Thymus (tissue), 11 donors: ENCODE measurements at regions not wholly inside any gene's neighbourhood (a gene's known extent, or its start where the extent isn't known, plus 50 kb on each side); places are given as distances from the start of the nearest gene placed in this dataset.
A peak's percentile ranks its signal among the peaks of the same experiment; 100 is the strongest.

Experiments
- DNase-seq, 9 donors: peaks; one replicate each; pipeline ENCODE4 v3.0.0-alpha.2; 2013; ENCODE audit warnings: low spot score in 9 of 9, low read depth in 6 of 9, missing footprints in 1 of 9
- H3K27ac ChIP-seq, 2 donors: one replicate each; pipeline ENCODE4 v1.5.1; 2013; ENCODE audit warnings: control low read depth in 1 of 2, low read depth in 1 of 2, low read length in 1 of 2, mild to moderate bottlenecking in 1 of 2, moderate library complexity in 1 of 2
- H3K27me3 ChIP-seq, 2 donors: one replicate each; pipeline ENCODE4 v1.5.1; 2013; ENCODE audit warnings: low read length in 1 of 2; ENCODE audit not compliant: control insufficient read depth in 2 of 2, insufficient read depth in 1 of 2
- H3K36me3 ChIP-seq, 2 donors: one replicate each; pipeline ENCODE4 v1.5.1; 2013; ENCODE audit warnings: low read length in 1 of 2, mild to moderate bottlenecking in 1 of 2, moderate library complexity in 1 of 2; ENCODE audit not compliant: control insufficient read depth in 2 of 2, insufficient read depth in 2 of 2
- H3K4me1 ChIP-seq, 2 donors: one replicate each; pipeline ENCODE4 v1.5.1; 2013; ENCODE audit warnings: low read length in 2 of 2; ENCODE audit not compliant: control insufficient read depth in 2 of 2, insufficient read depth in 2 of 2
- H3K4me3 ChIP-seq, 2 donors: one replicate each; pipeline ENCODE4 v1.5.1; 2013; ENCODE audit warnings: low read length in 2 of 2, control low read depth in 1 of 2, mild to moderate bottlenecking in 1 of 2
- H3K9me3 ChIP-seq, 2 donors: one replicate each; pipeline ENCODE4 v1.5.1; 2013; ENCODE audit warnings: low read length in 1 of 2, mild to moderate bottlenecking in 1 of 2; ENCODE audit not compliant: control insufficient read depth in 2 of 2, insufficient read depth in 1 of 2
- WGBS: extraction: QIAGEN DNeasy Blood & Tissue Kit; methylation state at CpG from one replicate; pipeline ENCODE4 v1.1.7; 2013; 5-methylcytosine and 5-hydroxymethylcytosine counted together
- donor health status: healthy.

DNA sequence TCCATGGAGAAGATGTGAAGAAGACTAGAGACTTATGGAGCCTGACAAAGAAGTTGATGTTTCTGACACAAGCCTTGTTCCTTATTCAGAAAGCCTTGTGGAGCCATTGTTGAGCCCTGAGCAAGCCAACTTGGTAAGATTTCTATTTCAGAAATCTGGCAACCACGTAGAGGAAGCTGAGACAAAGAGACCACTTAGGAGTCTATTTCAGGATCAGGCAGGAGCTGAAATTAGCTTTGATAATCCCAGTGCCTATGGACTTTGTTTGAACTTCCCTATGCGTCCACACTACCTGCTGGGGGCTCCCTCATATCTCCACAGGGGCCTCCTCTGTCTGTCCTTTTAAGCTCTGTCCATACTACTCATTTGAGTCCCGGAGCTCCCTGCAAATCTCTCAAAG is 540.0 kb upstream of the GOT2 start:
- H3K4me3 ChIP-seq = no peak overlapping the region
- WGBS = 56% methylated on average over 3 of the region's 3 CpGs
- no peaks in the 10 kb centered on the region for H3K9me3 ChIP-seq
- H3K36me3 ChIP-seq = no peaks in the 10 kb centered on the region
- H3K4me1 ChIP-seq = no peaks in the 10 kb centered on the region
- no peaks in the 10 kb centered on the region for H3K27me3 ChIP-seq
- no peak for DNase-seq
- no peak overlapping the region for H3K27ac ChIP-seq

GRCh38 chr16:59263955-59264354 is 529.8 kb upstream of the GOT2 start:
- WGBS = 99% methylated on average over 4 of the region's 4 CpGs
- no peak for DNase-seq
- no peak overlapping the region for H3K27ac ChIP-seq
- no peaks in the 10 kb centered on the region for H3K9me3 ChIP-seq
- H3K36me3 ChIP-seq = no peaks in the 10 kb centered on the region
- H3K27me3 ChIP-seq = no peaks in the 10 kb centered on the region
- no peak overlapping the region for H3K4me3 ChIP-seq
- H3K4me1 ChIP-seq = peaks cover 0 to 10% of the 10 kb centered on the region in 2 donors

- H3K36me3 ChIP-seq = no peaks in the 10 kb centered on the region
- DNase-seq = no peak
- H3K4me1 ChIP-seq = peaks cover 0 to 10% of the 10 kb centered on the region in 2 donors
- no peaks in the 10 kb centered on the region for H3K27me3 ChIP-seq
- no peaks in the 10 kb centered on the region for H3K9me3 ChIP-seq
- H3K27ac ChIP-seq = no peak overlapping the region
- WGBS = 73% methylated on average over 4 of the region's 4 CpGs
- H3K4me3 ChIP-seq = no peak overlapping the region
These were observed 526.8 kb upstream of the GOT2 start for GRCh38 chr16:59260892-59261291.

DNA sequence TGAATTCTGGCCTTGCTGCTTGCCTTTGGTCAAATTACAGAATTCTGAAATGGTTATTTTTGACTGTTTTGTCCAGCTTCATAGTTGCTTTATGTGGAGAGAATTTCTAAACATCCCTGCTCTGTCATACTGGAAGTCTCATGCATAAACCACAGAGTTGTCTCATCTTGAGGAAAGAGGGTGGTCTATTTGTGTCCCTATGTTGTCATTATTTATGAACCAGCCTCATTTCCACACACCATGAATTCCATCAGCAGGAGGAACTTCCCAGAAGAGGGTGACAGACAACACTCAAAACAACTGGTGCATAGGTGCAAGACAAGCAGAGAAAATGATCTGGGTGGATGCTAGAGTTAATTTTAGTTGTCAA is 525.8 kb upstream of the GOT2 start:
- H3K27me3 ChIP-seq = no peaks in the 10 kb centered on the region
- no peak overlapping the region for H3K4me3 ChIP-seq
- no peaks in the 10 kb centered on the region for H3K36me3 ChIP-seq
- H3K4me1 ChIP-seq = peaks cover 0 to 10% of the 10 kb centered on the region in 2 donors
- H3K9me3 ChIP-seq = no peaks in the 10 kb centered on the region
- H3K27ac ChIP-seq = no peak overlapping the region
- no peak for DNase-seq

- peak in 8 of 9 donors; percentile 7 to 76 (median 36) for DNase-seq
- H3K36me3 ChIP-seq = no peaks in the 10 kb centered on the region
- no peaks in the 10 kb centered on the region for H3K27me3 ChIP-seq
- no peak overlapping the region for H3K4me3 ChIP-seq
- no peaks in the 10 kb centered on the region for H3K9me3 ChIP-seq
- H3K4me1 ChIP-seq = peaks cover 0 to 10% of the 10 kb centered on the region in 2 donors
- 23% methylated on average over 18 of the region's 18 CpGs for WGBS
- no peak overlapping the region for H3K27ac ChIP-seq
These were observed 525.2 kb upstream of the GOT2 start for GRCh38 chr16:59259074-59259949.

DNA sequence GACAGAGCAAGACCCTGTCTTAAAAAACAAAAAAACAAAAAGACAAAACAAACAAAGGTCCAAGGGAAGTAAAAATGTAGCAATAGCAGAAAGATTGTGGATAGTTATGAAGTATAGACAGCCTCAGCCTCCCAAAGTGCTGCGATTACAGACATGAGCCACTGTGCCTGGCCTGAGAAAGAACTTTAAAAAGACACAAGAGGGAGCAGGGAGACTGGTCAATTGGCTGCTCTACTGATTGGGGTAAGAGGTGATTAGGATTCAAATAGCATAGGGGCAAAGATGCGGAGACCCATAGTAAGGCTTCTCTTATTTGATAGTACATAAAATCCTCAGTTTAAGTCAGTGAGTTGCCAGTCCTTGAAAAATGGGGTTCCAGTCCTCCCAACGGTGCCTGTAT is 518.2 kb upstream of the GOT2 start:
- no peak overlapping the region for H3K27ac ChIP-seq
- H3K4me3 ChIP-seq = no peak overlapping the region
- no peaks in the 10 kb centered on the region for H3K4me1 ChIP-seq
- H3K9me3 ChIP-seq = no peaks in the 10 kb centered on the region
- 94% methylated on average over 3 of the region's 3 CpGs for WGBS
- no peaks in the 10 kb centered on the region for H3K27me3 ChIP-seq
- no peak for DNase-seq
- H3K36me3 ChIP-seq = no peaks in the 10 kb centered on the region

DNA sequence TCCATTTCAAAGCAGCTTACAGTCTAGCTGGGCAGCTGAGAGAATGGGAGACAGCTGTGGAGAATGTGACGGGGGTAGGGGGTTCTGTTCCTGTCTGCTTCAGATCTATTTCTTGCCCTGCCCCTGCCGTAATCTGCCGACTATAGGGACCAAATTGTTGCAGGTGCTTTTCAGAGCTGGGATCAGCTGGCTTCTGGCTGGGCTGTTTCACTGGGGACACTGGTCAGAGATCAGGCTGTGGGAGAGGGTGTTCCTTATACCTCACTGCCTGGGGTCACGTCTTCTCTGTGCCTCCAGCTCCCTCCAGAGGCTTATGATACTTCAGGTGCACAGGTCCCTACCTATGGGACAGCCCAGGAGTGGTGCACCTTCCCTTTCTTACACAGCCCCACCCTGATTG is 514.9 kb upstream of the GOT2 start:
- H3K36me3 ChIP-seq = no peaks in the 10 kb centered on the region
- H3K4me3 ChIP-seq = no peak overlapping the region
- DNase-seq = no peak
- no peaks in the 10 kb centered on the region for H3K4me1 ChIP-seq
- 81% methylated on average over 4 of the region's 4 CpGs for WGBS
- no peak overlapping the region for H3K27ac ChIP-seq
- no peaks in the 10 kb centered on the region for H3K9me3 ChIP-seq
- H3K27me3 ChIP-seq = no peaks in the 10 kb centered on the region

DNA sequence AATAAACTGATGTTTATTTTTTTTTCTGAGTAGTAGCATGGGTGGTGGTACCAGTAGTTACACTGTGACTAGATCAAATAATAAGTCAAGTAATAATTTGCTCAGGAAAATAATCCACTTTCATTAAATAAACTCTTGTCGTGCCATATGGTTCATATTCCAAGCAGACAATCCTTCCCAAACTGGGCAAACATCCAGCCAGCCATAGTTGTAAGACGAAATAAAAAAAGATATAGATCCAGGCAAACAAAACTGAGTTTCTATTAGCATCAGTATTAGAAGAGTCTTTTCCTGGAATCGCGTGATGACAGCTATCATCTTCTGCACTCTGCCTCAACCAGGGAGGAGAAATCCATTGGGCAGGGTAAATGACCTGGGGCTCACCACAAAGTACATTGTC is 508.4 kb upstream of the GOT2 start:
- no peaks in the 10 kb centered on the region for H3K4me1 ChIP-seq
- H3K27me3 ChIP-seq = no peaks in the 10 kb centered on the region
- DNase-seq = no peak
- H3K9me3 ChIP-seq = no peaks in the 10 kb centered on the region
- 93% methylated on average over 4 of the region's 4 CpGs for WGBS
- H3K27ac ChIP-seq = no peak overlapping the region
- no peak overlapping the region for H3K4me3 ChIP-seq
- no peaks in the 10 kb centered on the region for H3K36me3 ChIP-seq

GRCh38 chr16:59238246-59238645 is 504.1 kb upstream of the GOT2 start:
- H3K9me3 ChIP-seq = no peaks in the 10 kb centered on the region
- no peaks in the 10 kb centered on the region for H3K4me1 ChIP-seq
- H3K4me3 ChIP-seq = no peak overlapping the region
- H3K27ac ChIP-seq = no peak overlapping the region
- no peak for DNase-seq
- 97% methylated on average over 3 of the region's 3 CpGs for WGBS
- H3K36me3 ChIP-seq = no peaks in the 10 kb centered on the region
- H3K27me3 ChIP-seq = no peaks in the 10 kb centered on the region
